Right hindlimb (tissue), 1 donor: ENCODE measurements at regions not wholly inside any gene's neighbourhood (a gene's known extent, or its start where the extent isn't known, plus 50 kb on each side); places are given as distances from the start of the nearest gene placed in this dataset.
A peak's percentile ranks its signal among the peaks of the same experiment; 100 is the strongest.

ENCODE experiments used
- DNase-seq: peaks from one replicate; pipeline ENCODE4 v3.0.0-alpha.2; 2018

GRCh38 chr1:83012950-83013349, 986.0 kb downstream of the TTLL7 start:
- no peak for DNase-seq

- no peak for DNase-seq
Observed at GRCh38 chr1:83011265-83011664, 987.7 kb downstream of the TTLL7 start.

GRCh38 chr1:83006271-83006670, 992.7 kb downstream of the TTLL7 start:
- DNase-seq, result no peak

- no peak for DNase-seq
Observed at GRCh38 chr1:83000286-83000685, 998.6 kb downstream of the TTLL7 start.

- DNase-seq, result no peak
Observed at GRCh38 chr1:82995951-82996350, 1003.0 kb downstream of the TTLL7 start.

- peak; percentile 44 for DNase-seq
Observed at GRCh38 chr1:82994616-82995263, 1004.2 kb downstream of the TTLL7 start.

GRCh38 chr1:82991569-82991968, 1007.4 kb downstream of the TTLL7 start:
- no peak for DNase-seq

GRCh38 chr1:82979593-82980236, 1019.2 kb downstream of the TTLL7 start:
- DNase-seq, result no peak

- DNase-seq, result no peak
Observed at GRCh38 chr1:82978461-82979324, 1020.2 kb downstream of the TTLL7 start.

GRCh38 chr1:82972841-82973553, 1025.9 kb downstream of the TTLL7 start:
- no peak for DNase-seq

GRCh38 chr1:82969340-82969739, 1029.6 kb downstream of the TTLL7 start:
- DNase-seq, result no peak

- no peak for DNase-seq
Observed at GRCh38 chr1:82962658-82963057, 1036.3 kb downstream of the TTLL7 start.

- DNase-seq, result no peak
Observed at GRCh38 chr1:82950606-82951200, 1048.2 kb downstream of the TTLL7 start.

GRCh38 chr1:82948386-82948785, 1050.5 kb downstream of the TTLL7 start:
- no peak for DNase-seq

- no peak for DNase-seq
Observed at GRCh38 chr1:82947278-82947677, 1051.7 kb downstream of the TTLL7 start.

GRCh38 chr1:82946096-82946605, 1052.8 kb downstream of the TTLL7 start:
- no peak for DNase-seq

- no peak for DNase-seq
Observed at GRCh38 chr1:82944822-82945221, 1054.1 kb downstream of the TTLL7 start.

- DNase-seq, result peak; percentile 40
Observed at GRCh38 chr1:82934074-82934473, 1064.9 kb downstream of the TTLL7 start.

GRCh38 chr1:82932727-82933126, 1066.2 kb downstream of the TTLL7 start:
- DNase-seq, result no peak

- DNase-seq, result no peak
Observed at GRCh38 chr1:82932207-82932606, 1066.7 kb downstream of the TTLL7 start.

GRCh38 chr1:82931006-82931405, 1067.9 kb downstream of the TTLL7 start:
- DNase-seq, result no peak

- peak; percentile 39 for DNase-seq
Observed at GRCh38 chr1:82927753-82928152, 1071.2 kb downstream of the TTLL7 start.

- DNase-seq, result no peak
Observed at GRCh38 chr1:82924666-82925065, 1074.3 kb downstream of the TTLL7 start.
